Transverse colon (tissue), 4 donors: ENCODE measurements at regions not wholly inside any gene's neighbourhood (a gene's known extent, or its start where the extent isn't known, plus 50 kb on each side); places are given as distances from the start of the nearest gene placed in this dataset.

ENCODE experiments used
- DNase-seq: peaks from one replicate; pipeline ENCODE4 v3.0.0-alpha.2; 2019
- H3K27ac ChIP-seq, 4 donors: fragments of 200-600 bp; sonication (generic); 2 replicates each; pipeline ENCODE4 v1.5.1; 2016 to 2018; ENCODE audit warnings: inconsistent platforms in 4 of 4
- H3K27me3 ChIP-seq: fragments of 200-600 bp; sonication (generic); 2 replicates; pipeline ENCODE4 v1.5.1; 2017; ENCODE audit warnings: inconsistent platforms
- H3K36me3 ChIP-seq, 4 donors: fragments of 200-600 bp; sonication (generic); 2 replicates each; pipeline ENCODE4 v1.5.1; 2017 to 2019; ENCODE audit warnings: inconsistent platforms in 4 of 4
- H3K4me1 ChIP-seq, 4 donors: fragments of 200-600 bp; sonication (generic); 2 replicates each; pipeline ENCODE4 v1.5.1; 2017 to 2020; ENCODE audit warnings: inconsistent platforms in 4 of 4
- H3K4me3 ChIP-seq, 4 donors: fragments of 200-600 bp; sonication (generic); 1 replicate in 1 of 4; 2 replicates in 3 of 4; pipeline versions ENCODE4 v1.5.1 to v1.6.1; 2017 to 2019; ENCODE audit warnings: inconsistent platforms in 4 of 4
- H3K9me3 ChIP-seq, 2 donors: fragments of 200-600 bp; sonication (generic); 2 replicates each; pipeline ENCODE4 v1.5.1; 2017 to 2019; ENCODE audit warnings: inconsistent platforms in 2 of 2
- CTCF ChIP-seq, 5 experiments: fragments of 200-600 bp in 3 of 5; fragments of 450-650 bp in 2 of 5; sonication (generic) in 3 of 5; IDR thresholded peaks; 1 replicate in 2 of 5; 2 replicates in 3 of 5; pipeline ENCODE4 v1.5.1; 2016 to 2017; ENCODE audit warnings: antibody characterized with exemption in 5 of 5, inconsistent platforms in 3 of 5, mild to moderate bottlenecking in 2 of 5, moderate library complexity in 1 of 5
- EP300 ChIP-seq: sonication (generic); formaldehyde crosslinking; IDR thresholded peaks from one replicate; pipeline ENCODE4 v1.6.1; 2017; ENCODE audit warnings: antibody characterized with exemption, low read depth
- POLR2A ChIP-seq: fragments of 450-650 bp; IDR thresholded peaks from one replicate; pipeline ENCODE4 v1.6.1; 2016; ENCODE audit warnings: antibody characterized with exemption, mild to moderate bottlenecking, moderate library complexity
- POLR2AphosphoS5 ChIP-seq, 3 donors: sonication (generic); formaldehyde crosslinking; IDR thresholded peaks; one replicate each; pipeline ENCODE4 v1.6.1; 2016; ENCODE audit warnings: antibody characterized with exemption in 3 of 3
- WGBS, 2 donors: methylation state at CpG; one replicate each; pipeline ENCODE4 v1.1.5; 2018; ENCODE audit warnings: low coverage in 1 of 2; 5-methylcytosine and 5-hydroxymethylcytosine counted together
- in situ Hi-C, 4 donors: fragments of 200-750 bp; cut with MboI; loops; one replicate each; pipeline versions ENCODE4 v1.15.0 to v1.15.1; 2017; ENCODE audit warnings: low sequenced_read_pairs in 3 of 4, low pct_ligation_motif_present in 1 of 4, low pct_unique_long_range_greater_than_20kb in 1 of 4
- intact Hi-C: fragments of 100-400 bp; cut with DNase I; formaldehyde crosslinking; loops from one replicate; pipeline ENCODE4 v1.15.1; 2023; ENCODE audit warnings: low total_unique reads

GRCh38 chr4:157977086-157977485 lies 195.7 kb downstream of the GASK1B start:
- WGBS, 2 donors, result 82 to 85% methylated on average over 4 of the region's 4 CpGs
- no peak overlapping the region for H3K27ac ChIP-seq
- H3K4me1 ChIP-seq, result peaks cover 0 to 10% (median 0%) of the 10 kb centered on the region in 4 donors
- DNase-seq, result no peak
- no peaks in the 10 kb centered on the region for H3K27me3 ChIP-seq
- H3K4me3 ChIP-seq, result no peak overlapping the region
- H3K9me3 ChIP-seq, result no peaks in the 10 kb centered on the region
- in situ Hi-C loops (loop anchor here in 2 of 4 donors (10.0 to 25.0 kb wide), 4 partner anchors 185 to 765 kb away; partner anchors contain the start of genes GASK1B (in 1 of the 2) and GRIA2 (in 1 of the 2)), intact Hi-C loops (no loop called here)
- no peaks in the 10 kb centered on the region for H3K36me3 ChIP-seq
- TF ChIP-seq POLR2AphosphoS5 (IDR thresholded peaks at IDR 0.05), result no peak
- TF ChIP-seq EP300, result no peak
- no peak for TF ChIP-seq POLR2A
- TF ChIP-seq CTCF (IDR thresholded peaks at IDR 0.05), result no peak

GRCh38 chr4:157973297-157973696 lies 199.5 kb downstream of the GASK1B start:
- no peak for DNase-seq
- WGBS, 2 donors, result 62% methylated on average over 5 of the region's 5 CpGs; no CpG with 5 or more reads in 1 of the 2 donors
- Histone ChIP-seq H3K36me3 (no peaks in the 10 kb centered on the region), H3K27ac (no peak overlapping the region), H3K9me3 (no peaks in the 10 kb centered on the region), H3K4me3 (no peak overlapping the region), H3K4me1 (peaks cover 0 to 5% (median 0%) of the 10 kb centered on the region in 4 donors), H3K27me3 (no peaks in the 10 kb centered on the region)
- in situ Hi-C loops (loop anchor here in 2 of 4 donors (10.0 to 25.0 kb wide), 2 partner anchors 758 to 761 kb away; partner anchors contain the start of gene GRIA2 (in 1 of the 2)), intact Hi-C loops (no loop called here)
- TF ChIP-seq EP300, result no peak
- no peak for TF ChIP-seq POLR2AphosphoS5 (IDR thresholded peaks at IDR 0.05)
- TF ChIP-seq POLR2A, result no peak
- TF ChIP-seq CTCF (IDR thresholded peaks at IDR 0.05), result no peak

GRCh38 chr4:157964463-157964862 lies 208.4 kb downstream of the GASK1B start:
- Histone ChIP-seq H3K27me3 (no peaks in the 10 kb centered on the region), H3K9me3 (no peaks in the 10 kb centered on the region), H3K4me1 (no peaks in the 10 kb centered on the region), H3K36me3 (no peaks in the 10 kb centered on the region), H3K4me3 (no peak overlapping the region), H3K27ac (no peak overlapping the region)
- WGBS, 2 donors, result 71 to 72% methylated on average over 2 of the region's 2 CpGs
- no peak for TF ChIP-seq EP300
- no peak for TF ChIP-seq CTCF (IDR thresholded peaks at IDR 0.05)
- no peak for TF ChIP-seq POLR2A
- no peak for TF ChIP-seq POLR2AphosphoS5 (IDR thresholded peaks at IDR 0.05)
- intact Hi-C loops, result no loop called here
- in situ Hi-C loops, result loop anchor here in 1 of 4 donors (25.0 kb wide), 1 partner anchor 752 kb away; the partner anchor contains the start of gene GRIA2
- DNase-seq, result no peak

- H3K27ac ChIP-seq, result no peak overlapping the region
- in situ Hi-C loops, result loop anchor here in 1 of 4 donors (25.0 kb wide), 1 partner anchor 749 kb away; the partner anchor contains the start of gene GRIA2
- no peaks in the 10 kb centered on the region for H3K36me3 ChIP-seq
- no peak for DNase-seq
- H3K9me3 ChIP-seq, result no peaks in the 10 kb centered on the region
- 75% methylated on average over 2 of the region's 2 CpGs; no CpG with 5 or more reads in 1 of the 2 donors for WGBS, 2 donors
- no peaks in the 10 kb centered on the region for H3K4me1 ChIP-seq
- no peaks in the 10 kb centered on the region for H3K27me3 ChIP-seq
- TF ChIP-seq CTCF (IDR thresholded peaks at IDR 0.05), result no peak
- TF ChIP-seq EP300, result no peak
- TF ChIP-seq POLR2A, result no peak
- no peak for TF ChIP-seq POLR2AphosphoS5 (IDR thresholded peaks at IDR 0.05)
- intact Hi-C loops, result no loop called here
- H3K4me3 ChIP-seq, result no peak overlapping the region
Measured at GRCh38 chr4:157961229-157961990, 211.4 kb downstream of the GASK1B start.
